ENCODE measurements at regions not wholly inside any gene's neighbourhood (a gene's known extent, or its start where the extent isn't known, plus 50 kb on each side); places are given as distances from the start of the nearest gene placed in this dataset.

GRCh38 chr20:21628800-21629199 lies 76.7 kb upstream of the PAX1 start:
- TF ChIP-seq, protein P1, sequence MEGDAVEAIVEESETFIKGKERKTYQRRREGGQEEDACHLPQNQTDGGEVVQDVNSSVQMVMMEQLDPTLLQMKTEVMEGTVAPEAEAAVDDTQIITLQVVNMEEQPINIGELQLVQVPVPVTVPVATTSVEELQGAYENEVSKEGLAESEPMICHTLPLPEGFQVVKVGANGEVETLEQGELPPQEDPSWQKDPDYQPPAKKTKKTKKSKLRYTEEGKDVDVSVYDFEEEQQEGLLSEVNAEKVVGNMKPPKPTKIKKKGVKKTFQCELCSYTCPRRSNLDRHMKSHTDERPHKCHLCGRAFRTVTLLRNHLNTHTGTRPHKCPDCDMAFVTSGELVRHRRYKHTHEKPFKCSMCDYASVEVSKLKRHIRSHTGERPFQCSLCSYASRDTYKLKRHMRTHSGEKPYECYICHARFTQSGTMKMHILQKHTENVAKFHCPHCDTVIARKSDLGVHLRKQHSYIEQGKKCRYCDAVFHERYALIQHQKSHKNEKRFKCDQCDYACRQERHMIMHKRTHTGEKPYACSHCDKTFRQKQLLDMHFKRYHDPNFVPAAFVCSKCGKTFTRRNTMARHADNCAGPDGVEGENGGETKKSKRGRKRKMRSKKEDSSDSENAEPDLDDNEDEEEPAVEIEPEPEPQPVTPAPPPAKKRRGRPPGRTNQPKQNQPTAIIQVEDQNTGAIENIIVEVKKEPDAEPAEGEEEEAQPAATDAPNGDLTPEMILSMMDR (conservative IDR thresholded peaks at IDR 0.05; ENCODE audit: low read length), result no peak
- no peak for TF ChIP-seq EZH2phosphoT487 (IDR thresholded peaks at IDR 0.05; ENCODE audit: borderline replicate concordance)
- Histone ChIP-seq H3F3A (ENCODE audit: low read depth) (no peaks in the 10 kb centered on the region), H3K4me1 (ENCODE audit: insufficient read depth, low read length, poor library complexity, severe bottlenecking) (peaks cover 49% of the 10 kb centered on the region), H3K9me2 (replicated peaks; ENCODE audit: low read depth, low read length) (no peaks in the 10 kb centered on the region), H3K4me3 (ENCODE audit: low read length, poor library complexity, severe bottlenecking) (no peak overlapping the region), H3K27me3 (ENCODE audit: insufficient read depth, low read length, poor library complexity, severe bottlenecking) (no peaks in the 10 kb centered on the region), H3K4me2 (ENCODE audit: low read depth, low read length, poor library complexity, severe bottlenecking) (no peak overlapping the region), H3K9ac (ENCODE audit: low read depth, low read length, poor library complexity, severe bottlenecking) (no peak overlapping the region), H3K79me2 (ENCODE audit: insufficient read depth, low read length) (no peaks in the 10 kb centered on the region), H3K36me3 (ENCODE audit: insufficient read depth, low read length) (no peaks in the 10 kb centered on the region), H2AFZ (ENCODE audit: low read length) (0 out of 2 replicates have a peak overlapping the region, but pooled peaks have one; percentile 13), H4K20me1 (ENCODE audit: insufficient read depth, low read length, poor library complexity, severe bottlenecking) (no peaks in the 10 kb centered on the region), H3K9me3 (ENCODE audit: insufficient read depth, low read depth, low read length) (no peaks in the 10 kb centered on the region)

- H3K9me2 ChIP-seq (replicated peaks; ENCODE audit: low read depth, low read length), result no peaks in the 10 kb centered on the region
- no peak for TF ChIP-seq EZH2phosphoT487 (IDR thresholded peaks at IDR 0.05; ENCODE audit: borderline replicate concordance)
- TF ChIP-seq, protein P1 (conservative IDR thresholded peaks at IDR 0.05; ENCODE audit: low read length), result no peak
- no peaks in the 10 kb centered on the region for H3K9me3 ChIP-seq (ENCODE audit: insufficient read depth, low read depth, low read length)
- H4K20me1 ChIP-seq (ENCODE audit: insufficient read depth, low read length, poor library complexity, severe bottlenecking), result no peaks in the 10 kb centered on the region
- no peaks in the 10 kb centered on the region for H3K36me3 ChIP-seq (ENCODE audit: insufficient read depth, low read length)
- peaks cover 39% of the 10 kb centered on the region for H3K4me1 ChIP-seq (ENCODE audit: insufficient read depth, low read length, poor library complexity, severe bottlenecking)
- no peaks in the 10 kb centered on the region for H3F3A ChIP-seq (ENCODE audit: low read depth)
- no peaks in the 10 kb centered on the region for H3K79me2 ChIP-seq (ENCODE audit: insufficient read depth, low read length)
- no peak overlapping the region for H3K4me2 ChIP-seq (ENCODE audit: low read depth, low read length, poor library complexity, severe bottlenecking)
- H3K4me3 ChIP-seq (ENCODE audit: low read length, poor library complexity, severe bottlenecking), result no peak overlapping the region
- H2AFZ ChIP-seq (ENCODE audit: low read length), result no peak overlapping the region
- H3K9ac ChIP-seq (ENCODE audit: low read depth, low read length, poor library complexity, severe bottlenecking), result no peak overlapping the region
- H3K27me3 ChIP-seq (ENCODE audit: insufficient read depth, low read length, poor library complexity, severe bottlenecking), result no peaks in the 10 kb centered on the region
Measured at GRCh38 chr20:21623781-21624094, 81.7 kb upstream of the PAX1 start.

DNA sequence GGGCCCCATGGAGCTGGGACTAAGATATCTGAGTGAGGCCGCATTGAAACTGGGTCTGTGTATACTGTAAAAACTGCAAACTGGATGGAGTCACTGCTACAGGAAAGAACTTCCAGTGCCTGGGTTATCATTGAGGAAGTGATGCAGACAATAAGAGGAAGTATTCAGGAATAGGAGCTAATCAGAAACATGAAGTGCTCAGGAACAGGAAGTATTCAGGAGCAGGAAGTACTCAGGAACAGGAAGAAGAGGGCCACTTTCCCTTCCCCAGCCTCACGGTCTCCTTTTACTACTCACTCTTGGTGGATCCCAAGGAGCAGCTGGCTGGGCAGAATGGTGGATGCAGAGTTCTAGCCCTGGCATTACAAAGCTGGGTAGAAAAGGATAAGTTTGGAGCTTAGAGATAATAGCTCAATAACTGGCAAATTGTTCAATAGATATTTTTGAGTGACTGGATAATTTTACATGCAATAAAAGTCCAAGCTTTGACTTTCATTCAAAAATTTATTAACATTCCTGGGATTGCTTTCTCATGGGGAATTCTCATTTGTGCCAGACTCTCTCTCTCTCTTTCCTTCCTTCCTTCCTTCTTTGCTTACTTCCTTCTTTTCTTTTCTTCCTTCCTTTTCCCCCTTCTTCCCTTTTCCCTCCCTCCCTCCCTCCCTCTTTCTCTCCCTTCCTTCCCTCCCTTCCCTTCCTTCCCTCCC lies 82.2 kb upstream of the PAX1 start:
- Histone ChIP-seq H3F3A (ENCODE audit: low read depth) (no peaks in the 10 kb centered on the region), H3K9me3 (ENCODE audit: insufficient read depth, low read depth, low read length) (no peaks in the 10 kb centered on the region), H3K4me3 (ENCODE audit: low read length, poor library complexity, severe bottlenecking) (peak overlapping the region; percentile 43), H3K9me2 (replicated peaks; ENCODE audit: low read depth, low read length) (no peaks in the 10 kb centered on the region), H3K79me2 (ENCODE audit: insufficient read depth, low read length) (no peaks in the 10 kb centered on the region), H3K4me2 (ENCODE audit: low read depth, low read length, poor library complexity, severe bottlenecking) (peak overlapping the region; percentile 47), H3K9ac (ENCODE audit: low read depth, low read length, poor library complexity, severe bottlenecking) (no peak overlapping the region), H2AFZ (ENCODE audit: low read length) (peak overlapping the region; percentile 72), H3K36me3 (ENCODE audit: insufficient read depth, low read length) (no peaks in the 10 kb centered on the region), H3K4me1 (ENCODE audit: insufficient read depth, low read length, poor library complexity, severe bottlenecking) (peaks cover 39% of the 10 kb centered on the region), H3K27me3 (ENCODE audit: insufficient read depth, low read length, poor library complexity, severe bottlenecking) (no peaks in the 10 kb centered on the region), H4K20me1 (ENCODE audit: insufficient read depth, low read length, poor library complexity, severe bottlenecking) (no peaks in the 10 kb centered on the region)
- TF ChIP-seq EZH2phosphoT487 (IDR thresholded peaks at IDR 0.05; ENCODE audit: borderline replicate concordance), result no peak
- TF ChIP-seq, protein P1 (conservative IDR thresholded peaks at IDR 0.05; ENCODE audit: low read length), result no peak
